HCT116 (cell line): ENCODE measurements at regions not wholly inside any gene's neighbourhood (a gene's known extent, or its start where the extent isn't known, plus 50 kb on each side); places are given as distances from the start of the nearest gene placed in this dataset.

Source experiments
- CTCF ChIP-seq, 3 experiments: fragments of 200-600 bp in 1 of 3; sonication (generic) in 1 of 3; IDR thresholded peaks in 2 of 3; conservative IDR thresholded peaks in 1 of 3; 2 replicates each; pipeline ENCODE4 v1.5.1; 2012 to 2017; ENCODE audit warnings: low read depth in 2 of 3, low read length in 2 of 3, antibody characterized with exemption in 1 of 3, borderline replicate concordance in 1 of 3, control low read depth in 1 of 3, mild to moderate bottlenecking in 1 of 3, mixed read lengths in 1 of 3, mixed run types in 1 of 3, moderate library complexity in 1 of 3; ENCODE audit not compliant: insufficient read depth in 1 of 3
- EZH2 ChIP-seq: fragments of 200-600 bp; sonication (generic); IDR thresholded peaks from 2 replicates; pipeline ENCODE4 v1.6.1; 2017; ENCODE audit warnings: antibody characterized with exemption, mixed run types
- JUND ChIP-seq: IDR thresholded peaks from 2 replicates; pipeline ENCODE4 v1.6.1; 2012
- MAX ChIP-seq: IDR thresholded peaks from 2 replicates; pipeline ENCODE4 v1.6.1; 2012
- POLR2A ChIP-seq: IDR thresholded peaks from 2 replicates; pipeline ENCODE4 v1.7.0; 2011; ENCODE audit warnings: borderline replicate concordance; ENCODE audit not compliant: insufficient read depth, insufficient read length; ENCODE audit errors: extremely low read depth
- POLR2AphosphoS5 ChIP-seq: IDR thresholded peaks from 2 replicates; pipeline ENCODE4 v1.6.1; 2011; ENCODE audit warnings: mild to moderate bottlenecking, low read depth, low read length, moderate library complexity
- SP1 ChIP-seq: IDR thresholded peaks from 2 replicates; pipeline ENCODE4 v1.6.1; 2012; ENCODE audit warnings: low read depth
- YY1 ChIP-seq: IDR thresholded peaks from 2 replicates; pipeline ENCODE4 v1.6.1; 2011; ENCODE audit warnings: low read length, low read depth, moderate library complexity, mild to moderate bottlenecking; ENCODE audit not compliant: insufficient replicate concordance; ENCODE audit errors: extremely low read depth
- ZBTB33 ChIP-seq: IDR thresholded peaks from 2 replicates; pipeline ENCODE4 v1.6.1; 2011; ENCODE audit warnings: mild to moderate bottlenecking, low read length, moderate library complexity; ENCODE audit not compliant: insufficient replicate concordance; ENCODE audit errors: extremely low read depth

GRCh38 chr19:28293685-28294084 is 919.3 kb downstream of the UQCRFS1 start:
- TF ChIP-seq CTCF (IDR thresholded peaks at IDR 0.05 in 2 of 3, conservative IDR thresholded peaks at IDR 0.05 in 1 of 3; ENCODE audit: borderline replicate concordance in 1 of 3, insufficient read depth in 1 of 3, low read depth in 2 of 3, low read length in 2 of 3) (no peak), SP1 (no peak), MAX (no peak), YY1 (no peak), POLR2AphosphoS5 (no peak), JUND (no peak), POLR2A (no peak), EZH2 (no peak), ZBTB33 (no peak)
